ENCODE measurements at regions not wholly inside any gene's neighbourhood (a gene's known extent, or its start where the extent isn't known, plus 50 kb on each side); places are given as distances from the start of the nearest gene placed in this dataset.

- no peak for TF ChIP-seq CTCF (IDR thresholded peaks at IDR 0.05; ENCODE audit: control insufficient read depth, extremely low read depth, insufficient read depth)
- DNase-seq (ENCODE audit: low read depth) = no peak
- H3K4me3 ChIP-seq (ENCODE audit: low read depth, low read length) = no peak overlapping the region
Observed at GRCh38 chr1:2932671-2933350, 88.5 kb upstream of the ACTRT2 start.

GRCh38 chr1:2933431-2934155 is 87.7 kb upstream of the ACTRT2 start:
- H3K4me3 ChIP-seq (ENCODE audit: low read depth, low read length) = no peak overlapping the region
- DNase-seq (ENCODE audit: low read depth) = no peak
- TF ChIP-seq CTCF (IDR thresholded peaks at IDR 0.05; ENCODE audit: control insufficient read depth, extremely low read depth, insufficient read depth) = no peak

- DNase-seq (ENCODE audit: low read depth) = no peak
- no peak for TF ChIP-seq CTCF (IDR thresholded peaks at IDR 0.05; ENCODE audit: control insufficient read depth, extremely low read depth, insufficient read depth)
Observed at GRCh38 chr1:2934156-2934540, 87.1 kb upstream of the ACTRT2 start.

GRCh38 chr1:2934642-2935081 is 86.6 kb upstream of the ACTRT2 start:
- no peak for DNase-seq (ENCODE audit: low read depth)
- no peak overlapping the region for H3K4me3 ChIP-seq (ENCODE audit: low read depth, low read length)
- TF ChIP-seq CTCF (IDR thresholded peaks at IDR 0.05; ENCODE audit: control insufficient read depth, extremely low read depth, insufficient read depth) = no peak

More at GRCh38 chr1:2934156-2934540, 87.1 kb upstream of the ACTRT2 start:
- H3K4me3 ChIP-seq (ENCODE audit: low read depth, low read length) = no peak overlapping the region

- DNase-seq (ENCODE audit: low read depth) = no peak
- TF ChIP-seq CTCF (IDR thresholded peaks at IDR 0.05; ENCODE audit: control insufficient read depth, extremely low read depth, insufficient read depth) = no peak
- no peak overlapping the region for H3K4me3 ChIP-seq (ENCODE audit: low read depth, low read length)
Observed at GRCh38 chr1:2935184-2935583, 86.1 kb upstream of the ACTRT2 start.

GRCh38 chr1:2935751-2936390 is 85.4 kb upstream of the ACTRT2 start:
- DNase-seq (ENCODE audit: low read depth) = no peak
- TF ChIP-seq CTCF (IDR thresholded peaks at IDR 0.05; ENCODE audit: control insufficient read depth, extremely low read depth, insufficient read depth) = no peak
- H3K4me3 ChIP-seq (ENCODE audit: low read depth, low read length) = no peak overlapping the region
